ENCODE measurements at regions not wholly inside any gene's neighbourhood (a gene's known extent, or its start where the extent isn't known, plus 50 kb on each side); places are given as distances from the start of the nearest gene placed in this dataset.

GRCh38 chr19:14272623-14273022 lies 66.7 kb upstream of the ADGRL1 start:
- peaks cover 4% of the 10 kb centered on the region; the same call in 1 of the 2 replicates for H3K9me3 ChIP-seq (replicated peaks; ENCODE audit: control insufficient read depth, insufficient read depth, low read depth, low read length)
- ChIA-PET POLR2A (no interaction called here), CTCF (ENCODE audit: low intra/inter-chr PET ratio) (interaction anchor here (0.6 kb wide), 1 partner anchor 374 kb away, joined by 5 read pairs; no protein-coding TSS in a partner anchor)
- H3K27me3 ChIP-seq (ENCODE audit: control insufficient read depth in 2 of 2, insufficient read depth in 2 of 2, low read length in 2 of 2), result peaks cover 5 to 18% of the 10 kb centered on the region in 2 experiments; a peak in 3 of 5 replicates
- no peak for ATAC-seq
- in situ Hi-C loops (cut with MboI) (no loop called here), intact Hi-C loops (cut with micrococcal nuclease) (no loop called here)
- WGBS (ENCODE audit: insufficient coverage, low coverage, missing lambda C conversion rate), result 33% methylated on average over 4 of the region's 4 CpGs
- no peaks in the 10 kb centered on the region for H3K79me2 ChIP-seq (ENCODE audit: control insufficient read depth, insufficient read depth, low read length)
- FAIRE-seq, result no peak
- H3K27ac ChIP-seq (ENCODE audit: extremely low read depth, low read depth, low read length), result no peak overlapping the region
- no TSS peak for BruUV-seq (replicated peaks)
- no peak overlapping the region for H3K4me3 ChIP-seq
- H3K4me1 ChIP-seq (replicated peaks in 1 of 2; ENCODE audit: control insufficient read depth in 2 of 2, insufficient read depth in 2 of 2, low read length in 2 of 2), result peaks cover 0 to 5% of the 10 kb centered on the region in 2 experiments; a peak in 3 of 5 replicates
- no peak overlapping the region for H3K4me2 ChIP-seq (ENCODE audit: insufficient read depth, low read length)
- H2AFZ ChIP-seq (ENCODE audit: low read depth, low read length), result no peak overlapping the region
- H3K36me3 ChIP-seq (ENCODE audit: control insufficient read depth, insufficient read depth, low read length), result no peaks in the 10 kb centered on the region
- no peak overlapping the region for H3K9ac ChIP-seq (ENCODE audit: insufficient read depth in 1 of 2, low read depth in 2 of 2, low read length in 2 of 2)
- peak; percentile 47 for TF ChIP-seq RBM25 (IDR thresholded peaks at IDR 0.05; ENCODE audit: low read depth, low read length, severe bottlenecking)
- TF ChIP-seq TRIM28 (IDR thresholded peaks at IDR 0.05), result 0 out of 2 replicates have a peak, but pooled peaks have one; percentile 39
- no peak for TF ChIP-seq CREB1 (IDR thresholded peaks at IDR 0.05)
- no peak for TF ChIP-seq CREB1 (CRISPR knock-in tag; IDR thresholded peaks at IDR 0.05)
- no peak for TF ChIP-seq ZNF224 (CRISPR knock-in tag; IDR thresholded peaks at IDR 0.05)
- peak; percentile 57; the same call in 1 of the 2 replicates for TF ChIP-seq CBX1 (IDR thresholded peaks at IDR 0.05; ENCODE audit: low read depth)
- peak; percentile 10; the same call in 1 of the 2 replicates for TF ChIP-seq ADNP (tag; IDR thresholded peaks at IDR 0.05)
- TF ChIP-seq CBX3 (IDR thresholded peaks at IDR 0.05; ENCODE audit: borderline replicate concordance in 1 of 2, low read length in 2 of 2), result 0 out of 3 replicates have a peak, but pooled peaks of 1 of the 2 experiments have one; percentile 34
- peak; percentile 73; the same call in 1 of the 2 replicates for TF ChIP-seq BCOR (IDR thresholded peaks at IDR 0.05)
- TF ChIP-seq TRIM24 (IDR thresholded peaks at IDR 0.05), result peak in 1 of 2 experiments; percentile 31; a peak in 1 of 4 replicates
- TF ChIP-seq KDM1A (IDR thresholded peaks at IDR 0.05), result 0 out of 4 replicates have a peak, but pooled peaks of 1 of the 2 experiments have one; percentile 29
- no peaks in the 10 kb centered on the region for H3K9me1 ChIP-seq (ENCODE audit: control insufficient read depth, insufficient read depth, low read length)
- no peaks in the 10 kb centered on the region for H4K20me1 ChIP-seq (replicated peaks; ENCODE audit: control insufficient read depth, insufficient read depth, low read length)
- DNase-seq (ENCODE audit: extremely low read depth in 1 of 4, low spot score in 3 of 4), result no peak

All from K562 (cell line).